WERI-Rb-1 (cell line): ENCODE measurements at regions not wholly inside any gene's neighbourhood (a gene's known extent, or its start where the extent isn't known, plus 50 kb on each side); places are given as distances from the start of the nearest gene placed in this dataset.
"Not testable (repeated sequence)": the region's sequence is repeated elsewhere in the genome, so short reads cannot be mapped to it uniquely, and the experiment has no call there.

Source experiments
- DNase-seq: peaks from one replicate; pipeline ENCODE4 v3.0.0-alpha.2; 2020
- H3K27ac ChIP-seq: fragments of 250-450 bp; sonication (Bioruptor Pico); 2 replicates; pipeline ENCODE4 v1.5.1; 2020; ENCODE audit warnings: mild to moderate bottlenecking, moderate library complexity
- H3K27me3 ChIP-seq: fragments of 250-450 bp; sonication (Bioruptor Pico); 2 replicates; pipeline ENCODE4 v1.5.1; 2021; ENCODE audit warnings: mild to moderate bottlenecking, low read depth, moderate library complexity; ENCODE audit not compliant: insufficient read depth, severe bottlenecking
- H3K36me3 ChIP-seq: fragments of 250-450 bp; sonication (Bioruptor Pico); 2 replicates; pipeline ENCODE4 v1.5.1; 2020; ENCODE audit warnings: mild to moderate bottlenecking, moderate library complexity
- H3K4me3 ChIP-seq: 2 replicates; pipeline ENCODE4 v1.5.1; 2011; ENCODE audit warnings: low read depth, mild to moderate bottlenecking, control low read depth, low read length
- H3K9me3 ChIP-seq: fragments of 250-450 bp; sonication (Bioruptor Pico); 2 replicates; pipeline ENCODE4 v1.5.1; 2021; ENCODE audit warnings: mild to moderate bottlenecking, moderate library complexity; ENCODE audit not compliant: severe bottlenecking
- TF ChIP-seq, protein P1 (sequence below): IDR thresholded peaks from 2 replicates; pipeline ENCODE4 v1.5.1; 2011; ENCODE audit warnings: low read depth, mild to moderate bottlenecking, control low read depth, inconsistent platforms, low read length

DNA sequence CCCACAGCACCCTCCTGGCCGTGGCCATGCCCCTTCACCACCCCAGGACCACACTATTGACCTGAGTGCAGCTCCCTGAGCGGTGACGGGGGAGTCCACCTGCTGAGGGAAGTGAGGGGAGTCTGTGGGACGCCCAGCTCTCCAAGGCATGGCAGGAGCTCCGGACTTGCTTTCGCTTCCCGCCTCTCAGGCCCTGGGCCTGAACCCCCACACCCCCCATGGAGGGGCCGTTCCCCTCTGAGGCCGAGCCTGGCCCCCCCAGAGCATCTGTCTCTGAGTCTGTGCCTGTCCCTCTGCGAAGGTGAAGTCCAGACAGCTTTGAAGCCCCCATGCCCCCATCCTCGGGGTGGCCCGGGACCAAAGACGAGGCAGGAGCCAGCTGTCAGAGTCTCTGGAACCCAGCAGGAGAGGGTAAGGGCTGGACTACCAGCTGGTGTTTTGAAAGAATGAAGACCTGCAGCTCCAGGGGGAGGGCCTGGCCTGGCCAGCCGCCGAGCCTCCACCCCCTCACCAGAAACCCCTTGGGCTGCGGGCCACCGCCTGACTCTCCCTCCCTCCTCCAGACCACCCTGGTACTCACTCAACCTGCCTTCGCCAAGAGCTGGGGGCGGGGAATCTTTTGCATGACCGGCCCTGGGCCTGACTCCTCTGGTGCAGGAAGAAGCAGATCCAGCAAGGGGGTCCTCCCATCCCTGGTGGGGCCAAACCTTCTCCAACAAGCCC is 114.0 kb downstream of the PDGFA start:
- no peaks in the 10 kb centered on the region for H3K36me3 ChIP-seq
- H3K27ac ChIP-seq: no peak overlapping the region
- no peaks in the 10 kb centered on the region for H3K9me3 ChIP-seq
- DNase-seq: no peak
- H3K27me3 ChIP-seq: no peaks in the 10 kb centered on the region
- H3K4me3 ChIP-seq: no peak overlapping the region
- TF ChIP-seq, protein P1, sequence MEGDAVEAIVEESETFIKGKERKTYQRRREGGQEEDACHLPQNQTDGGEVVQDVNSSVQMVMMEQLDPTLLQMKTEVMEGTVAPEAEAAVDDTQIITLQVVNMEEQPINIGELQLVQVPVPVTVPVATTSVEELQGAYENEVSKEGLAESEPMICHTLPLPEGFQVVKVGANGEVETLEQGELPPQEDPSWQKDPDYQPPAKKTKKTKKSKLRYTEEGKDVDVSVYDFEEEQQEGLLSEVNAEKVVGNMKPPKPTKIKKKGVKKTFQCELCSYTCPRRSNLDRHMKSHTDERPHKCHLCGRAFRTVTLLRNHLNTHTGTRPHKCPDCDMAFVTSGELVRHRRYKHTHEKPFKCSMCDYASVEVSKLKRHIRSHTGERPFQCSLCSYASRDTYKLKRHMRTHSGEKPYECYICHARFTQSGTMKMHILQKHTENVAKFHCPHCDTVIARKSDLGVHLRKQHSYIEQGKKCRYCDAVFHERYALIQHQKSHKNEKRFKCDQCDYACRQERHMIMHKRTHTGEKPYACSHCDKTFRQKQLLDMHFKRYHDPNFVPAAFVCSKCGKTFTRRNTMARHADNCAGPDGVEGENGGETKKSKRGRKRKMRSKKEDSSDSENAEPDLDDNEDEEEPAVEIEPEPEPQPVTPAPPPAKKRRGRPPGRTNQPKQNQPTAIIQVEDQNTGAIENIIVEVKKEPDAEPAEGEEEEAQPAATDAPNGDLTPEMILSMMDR: no peak

DNA sequence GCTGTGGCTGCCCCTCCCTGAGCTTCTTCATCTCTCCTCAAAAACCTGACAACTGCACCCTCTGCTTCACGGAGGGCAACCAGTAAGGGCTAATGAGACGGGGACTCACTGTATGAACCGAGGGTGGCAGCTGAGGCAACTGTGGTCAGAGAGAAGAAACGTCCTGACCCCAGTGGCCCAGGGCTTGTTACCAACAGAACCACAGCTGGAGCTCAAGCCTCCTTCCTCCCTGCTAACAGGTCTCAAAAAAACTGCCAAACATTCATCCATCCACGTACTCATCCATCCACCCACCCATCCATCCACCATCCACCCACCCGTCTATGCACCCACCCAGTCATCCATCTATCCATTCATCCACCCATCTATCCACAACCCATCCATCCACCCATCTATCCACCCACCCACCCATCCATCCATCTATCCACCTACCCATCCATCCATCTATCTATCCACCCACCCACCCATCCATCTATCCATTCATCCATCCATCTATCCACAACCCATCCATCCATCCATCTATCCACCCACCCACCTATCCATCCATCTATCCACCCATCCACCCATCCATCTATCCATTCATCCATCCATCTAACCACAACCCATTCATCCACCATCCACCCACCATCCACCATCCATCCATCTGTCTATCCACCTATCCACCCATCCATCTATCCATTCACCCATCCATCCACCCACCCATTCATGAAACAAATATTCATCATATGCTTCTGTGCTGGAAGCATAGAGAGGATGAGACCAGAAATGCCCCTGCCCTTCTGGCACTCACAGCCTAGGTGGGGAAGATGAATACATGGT is 111.7 kb downstream of the PDGFA start:
- H3K36me3 ChIP-seq: no peaks in the 10 kb centered on the region
- TF ChIP-seq, protein P1: no peak
- no peaks in the 10 kb centered on the region for H3K9me3 ChIP-seq
- no peaks in the 10 kb centered on the region for H3K27me3 ChIP-seq
- peak overlapping the region; percentile 76 for H3K27ac ChIP-seq
- no peak overlapping the region for H3K4me3 ChIP-seq
- DNase-seq: peak; percentile 1

DNA sequence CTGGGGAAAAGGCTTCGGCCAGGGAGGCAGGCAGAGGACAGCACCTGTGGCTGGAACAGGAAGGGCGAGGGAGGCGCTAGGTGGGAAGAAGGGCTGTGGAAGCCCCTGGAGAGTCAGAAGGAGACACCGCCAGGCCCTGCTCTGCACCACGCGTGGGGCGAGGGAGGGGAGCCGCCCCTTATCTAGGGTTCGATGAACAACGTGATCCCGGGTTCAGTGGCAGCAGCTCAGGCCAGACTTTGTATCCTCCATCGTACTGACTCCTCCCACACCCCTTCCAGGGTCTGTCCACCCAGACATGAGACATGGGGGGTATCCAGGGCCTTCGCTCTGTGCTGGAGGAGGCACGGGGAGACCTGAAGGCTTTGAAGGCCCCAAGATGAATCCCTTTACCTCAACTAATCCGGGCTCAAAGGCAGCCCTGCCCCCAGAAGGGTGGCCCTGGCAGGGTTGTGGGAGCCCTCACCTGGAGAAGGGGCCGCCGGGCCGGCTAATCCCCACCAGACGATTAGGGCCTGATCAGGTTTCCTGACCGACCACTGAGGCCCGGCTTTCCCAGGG is 110.8 kb downstream of the PDGFA start:
- peak overlapping the region; percentile 29 for H3K4me3 ChIP-seq
- H3K27ac ChIP-seq: peak overlapping the region; percentile 76
- DNase-seq: peak; percentile 93
- no peaks in the 10 kb centered on the region for H3K27me3 ChIP-seq
- TF ChIP-seq, protein P1: no peak
- H3K9me3 ChIP-seq: no peaks in the 10 kb centered on the region
- H3K36me3 ChIP-seq: no peaks in the 10 kb centered on the region

DNA sequence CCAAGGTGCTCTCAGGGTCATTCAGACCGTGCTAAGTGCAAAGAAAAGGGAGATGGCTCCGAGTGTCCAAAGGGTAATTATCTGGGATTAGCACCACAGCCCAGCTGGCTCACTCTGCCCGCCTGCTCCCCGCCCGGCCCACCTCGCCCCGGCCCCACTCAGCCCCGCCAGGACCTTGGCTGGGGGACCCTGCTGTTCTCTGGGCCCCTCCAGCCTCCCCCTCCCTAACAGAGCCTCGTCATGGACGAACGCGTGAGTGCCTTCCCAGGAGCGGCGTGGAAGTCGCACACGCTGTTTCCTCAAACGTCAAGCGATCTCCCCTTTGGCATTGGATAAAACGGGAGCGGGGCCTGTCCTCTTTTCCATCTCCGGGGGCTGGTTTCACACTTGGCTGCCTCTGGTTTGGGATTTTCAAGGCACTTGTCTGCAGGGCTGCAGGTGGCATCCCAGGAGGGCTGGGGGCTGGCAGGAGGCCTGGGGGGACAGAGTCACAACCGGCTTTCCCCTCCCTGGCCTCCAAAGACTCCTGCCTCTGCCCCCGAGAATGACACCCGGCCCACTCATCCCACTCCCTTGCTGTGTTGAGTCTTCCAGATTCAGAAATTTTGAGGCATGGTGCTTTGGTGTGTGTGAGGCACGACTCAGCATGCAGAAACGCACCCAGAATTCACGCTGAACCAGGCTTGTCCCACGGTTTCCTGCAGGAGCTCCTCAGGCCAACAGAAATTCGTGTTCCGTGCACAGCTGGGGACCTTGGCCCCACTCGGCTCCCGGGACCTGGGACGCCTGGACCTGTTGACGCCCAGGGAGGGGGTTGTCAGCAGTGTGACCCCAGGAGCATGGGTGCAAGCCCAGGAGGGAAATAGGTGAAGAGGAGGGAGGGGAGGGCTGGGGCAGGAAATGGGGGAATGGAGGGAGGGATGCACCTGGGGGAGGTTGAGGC is 110.0 kb downstream of the PDGFA start:
- TF ChIP-seq, protein P1: no peak
- Histone ChIP-seq H3K27me3 (no peaks in the 10 kb centered on the region), H3K27ac (peak overlapping the region; percentile 76), H3K36me3 (no peaks in the 10 kb centered on the region), H3K4me3 (peak overlapping the region; percentile 29), H3K9me3 (no peaks in the 10 kb centered on the region)
- DNase-seq: no peak

DNA sequence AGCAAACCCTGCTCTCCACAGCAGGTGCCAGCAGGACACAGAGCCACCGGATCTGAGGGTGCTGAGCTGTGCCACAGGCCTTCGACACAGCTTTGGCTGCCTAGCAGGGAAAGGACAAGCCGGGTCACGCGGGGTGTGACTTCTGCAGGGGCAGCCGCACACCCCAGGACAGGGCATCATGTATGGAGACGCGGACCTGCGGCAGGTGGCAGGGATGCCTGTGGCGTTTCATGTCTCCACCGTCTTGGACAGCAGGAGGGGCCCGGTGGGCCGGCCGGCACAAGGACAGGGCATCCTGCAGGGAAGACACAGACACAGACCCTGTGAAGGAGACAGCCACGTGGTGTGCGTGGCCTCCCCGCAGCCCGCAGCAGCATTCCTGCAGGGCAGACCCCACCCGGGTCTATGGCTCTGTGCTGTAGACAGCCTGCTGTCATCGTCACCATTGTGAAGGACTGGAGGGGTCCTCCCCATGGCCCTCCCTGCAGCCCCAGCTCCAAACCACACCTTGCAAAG is 109.2 kb downstream of the PDGFA start:
- TF ChIP-seq, protein P1: no peak

DNA sequence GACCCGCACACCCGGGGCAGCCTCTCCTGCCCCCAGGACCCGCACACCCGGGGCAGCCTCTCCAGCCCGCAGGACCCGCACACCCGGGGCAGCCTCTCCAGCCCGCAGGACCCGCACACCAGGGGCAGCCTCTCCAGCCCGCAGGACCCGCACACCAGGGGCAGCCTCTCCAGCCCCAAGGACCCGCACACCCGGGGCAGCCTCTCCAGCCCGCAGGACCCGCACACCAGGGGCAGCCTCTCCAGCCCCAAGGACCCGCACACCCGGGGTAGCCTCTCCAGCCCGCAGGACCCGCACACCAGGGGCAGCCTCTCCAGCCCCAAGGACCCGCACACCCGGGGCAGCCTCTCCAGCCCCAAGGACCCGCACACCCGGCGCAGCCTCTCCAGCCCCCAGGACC is 108.5 kb downstream of the PDGFA start:
- not testable (repeated sequence) for H3K9me3 ChIP-seq, H3K36me3 ChIP-seq, DNase-seq, H3K27ac ChIP-seq, H3K4me3 ChIP-seq, H3K27me3 ChIP-seq

More for the DNA sequence above, 109.2 kb downstream of the PDGFA start:
- Histone ChIP-seq H3K36me3 (no peaks in the 10 kb centered on the region), H3K4me3 (no peak overlapping the region), H3K27ac (no peak overlapping the region), H3K9me3 (no peaks in the 10 kb centered on the region), H3K27me3 (no peaks in the 10 kb centered on the region)
- DNase-seq: no peak
